ENCODE measurements at regions not wholly inside any gene's neighbourhood (a gene's known extent, or its start where the extent isn't known, plus 50 kb on each side); places are given as distances from the start of the nearest gene placed in this dataset.

GRCh38 chr10:30782537-30783461 is 153.2 kb upstream of the LYZL2 start:
- TF ChIP-seq CTCF (IDR thresholded peaks at IDR 0.05): no peak
- TF ChIP-seq POLR2A (IDR thresholded peaks at IDR 0.05): no peak

All from lower leg skin (tissue), 3 donors.